ENCODE measurements at regions not wholly inside any gene's neighbourhood (a gene's known extent, or its start where the extent isn't known, plus 50 kb on each side); places are given as distances from the start of the nearest gene placed in this dataset.

- TF ChIP-seq RARB (CRISPR knock-in tag; IDR thresholded peaks at IDR 0.05) (no peak), ISL1 (CRISPR knock-in tag; IDR thresholded peaks at IDR 0.05) (no peak), PPARA (CRISPR knock-in tag; IDR thresholded peaks at IDR 0.05; ENCODE audit: borderline replicate concordance) (no peak), TOX (CRISPR knock-in tag; IDR thresholded peaks at IDR 0.05; ENCODE audit: borderline replicate concordance) (no peak), CSDC2 (CRISPR knock-in tag; IDR thresholded peaks at IDR 0.05) (no peak), ZNF70 (CRISPR knock-in tag; IDR thresholded peaks at IDR 0.05) (no peak), OSR1 (CRISPR knock-in tag; IDR thresholded peaks at IDR 0.05) (no peak), ZC3H10 (CRISPR knock-in tag; IDR thresholded peaks at IDR 0.05) (no peak), ZFP30 (CRISPR knock-in tag; IDR thresholded peaks at IDR 0.05) (no peak), PATZ1 (CRISPR knock-in tag; IDR thresholded peaks at IDR 0.05; ENCODE audit: borderline replicate concordance) (no peak), CSRNP3 (CRISPR knock-in tag; IDR thresholded peaks at IDR 0.05) (no peak)
Observed at GRCh38 chr22:49334976-49335375, 492.7 kb downstream of the BRD1 start (continued).

- TF ChIP-seq PPARA (CRISPR knock-in tag; IDR thresholded peaks at IDR 0.05; ENCODE audit: borderline replicate concordance) (no peak), TSHZ2 (CRISPR knock-in tag; IDR thresholded peaks at IDR 0.05) (no peak), CSDC2 (CRISPR knock-in tag; IDR thresholded peaks at IDR 0.05) (no peak), ZFP3 (CRISPR knock-in tag; IDR thresholded peaks at IDR 0.05) (no peak), ZNF565 (CRISPR knock-in tag; conservative IDR thresholded peaks at IDR 0.05; ENCODE audit: low read depth) (no peak), ZNF8 (CRISPR knock-in tag; IDR thresholded peaks at IDR 0.05) (no peak), POU6F1 (CRISPR knock-in tag; IDR thresholded peaks at IDR 0.05; ENCODE audit: borderline replicate concordance, low read depth) (no peak), ARNTL (CRISPR knock-in tag; IDR thresholded peaks at IDR 0.05; ENCODE audit: borderline replicate concordance, low read depth) (no peak), ZFP30 (CRISPR knock-in tag; IDR thresholded peaks at IDR 0.05) (no peak), ESRRG (CRISPR knock-in tag; IDR thresholded peaks at IDR 0.05) (no peak), ZC3H10 (CRISPR knock-in tag; IDR thresholded peaks at IDR 0.05) (no peak), TCF4 (CRISPR knock-in tag; IDR thresholded peaks at IDR 0.05; ENCODE audit: borderline replicate concordance) (no peak), SNAI2 (CRISPR knock-in tag; IDR thresholded peaks at IDR 0.05) (no peak), TOX (CRISPR knock-in tag; IDR thresholded peaks at IDR 0.05; ENCODE audit: borderline replicate concordance) (no peak), RARB (CRISPR knock-in tag; IDR thresholded peaks at IDR 0.05) (no peak), ZNF70 (CRISPR knock-in tag; IDR thresholded peaks at IDR 0.05) (no peak), CREB5 (CRISPR knock-in tag; IDR thresholded peaks at IDR 0.05; ENCODE audit: low read depth) (no peak), CSRNP3 (CRISPR knock-in tag; IDR thresholded peaks at IDR 0.05) (no peak), BACH2 (CRISPR knock-in tag; IDR thresholded peaks at IDR 0.05; ENCODE audit: borderline replicate concordance) (no peak)
Observed at GRCh38 chr22:49334449-49334789, 493.3 kb downstream of the BRD1 start.

More at GRCh38 chr22:49334449-49334789, 493.3 kb downstream of the BRD1 start:
- no peak for ATAC-seq

Measured in SK-N-SH treated with all-trans-retinoic acid at 6 μM for 48 hours (cell line).